ENCODE measurements at regions not wholly inside any gene's neighbourhood (a gene's known extent, or its start where the extent isn't known, plus 50 kb on each side); places are given as distances from the start of the nearest gene placed in this dataset.

DNA sequence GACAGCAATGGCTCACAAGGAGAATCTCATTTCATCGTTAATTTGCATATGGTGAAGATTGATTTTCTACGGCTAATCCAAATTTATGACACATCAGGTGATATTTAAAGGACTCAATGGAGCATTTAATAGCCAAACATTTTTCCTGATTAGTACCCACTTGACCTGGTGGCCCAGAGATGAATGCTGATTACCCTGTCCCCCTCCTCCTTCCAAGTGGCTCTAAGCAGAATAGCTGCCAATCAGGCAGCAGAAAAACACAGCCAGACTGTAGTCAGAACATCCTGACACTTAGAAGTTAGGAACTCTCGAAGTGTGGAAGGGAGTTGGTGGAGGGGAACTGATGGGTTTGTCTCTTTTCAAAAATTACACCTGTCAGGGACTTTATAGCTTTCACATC is 302.5 kb downstream of the ZNF621 start:
- Histone ChIP-seq H3K27ac (replicated peaks) (no peak overlapping the region), H3K27me3 (ENCODE audit: insufficient read depth, poor library complexity, severe bottlenecking) (peaks cover 1% of the 10 kb centered on the region), H3K4me3 (replicated peaks; ENCODE audit: insufficient read depth, low read length) (no peak overlapping the region)
- no peak for DNase-seq (ENCODE audit: low read depth in 1 of 2, low spot score in 1 of 2)
- no peak for TF ChIP-seq SPI1 (IDR thresholded peaks at IDR 0.05; ENCODE audit: borderline replicate concordance, low read depth)
- TF ChIP-seq, protein P1, sequence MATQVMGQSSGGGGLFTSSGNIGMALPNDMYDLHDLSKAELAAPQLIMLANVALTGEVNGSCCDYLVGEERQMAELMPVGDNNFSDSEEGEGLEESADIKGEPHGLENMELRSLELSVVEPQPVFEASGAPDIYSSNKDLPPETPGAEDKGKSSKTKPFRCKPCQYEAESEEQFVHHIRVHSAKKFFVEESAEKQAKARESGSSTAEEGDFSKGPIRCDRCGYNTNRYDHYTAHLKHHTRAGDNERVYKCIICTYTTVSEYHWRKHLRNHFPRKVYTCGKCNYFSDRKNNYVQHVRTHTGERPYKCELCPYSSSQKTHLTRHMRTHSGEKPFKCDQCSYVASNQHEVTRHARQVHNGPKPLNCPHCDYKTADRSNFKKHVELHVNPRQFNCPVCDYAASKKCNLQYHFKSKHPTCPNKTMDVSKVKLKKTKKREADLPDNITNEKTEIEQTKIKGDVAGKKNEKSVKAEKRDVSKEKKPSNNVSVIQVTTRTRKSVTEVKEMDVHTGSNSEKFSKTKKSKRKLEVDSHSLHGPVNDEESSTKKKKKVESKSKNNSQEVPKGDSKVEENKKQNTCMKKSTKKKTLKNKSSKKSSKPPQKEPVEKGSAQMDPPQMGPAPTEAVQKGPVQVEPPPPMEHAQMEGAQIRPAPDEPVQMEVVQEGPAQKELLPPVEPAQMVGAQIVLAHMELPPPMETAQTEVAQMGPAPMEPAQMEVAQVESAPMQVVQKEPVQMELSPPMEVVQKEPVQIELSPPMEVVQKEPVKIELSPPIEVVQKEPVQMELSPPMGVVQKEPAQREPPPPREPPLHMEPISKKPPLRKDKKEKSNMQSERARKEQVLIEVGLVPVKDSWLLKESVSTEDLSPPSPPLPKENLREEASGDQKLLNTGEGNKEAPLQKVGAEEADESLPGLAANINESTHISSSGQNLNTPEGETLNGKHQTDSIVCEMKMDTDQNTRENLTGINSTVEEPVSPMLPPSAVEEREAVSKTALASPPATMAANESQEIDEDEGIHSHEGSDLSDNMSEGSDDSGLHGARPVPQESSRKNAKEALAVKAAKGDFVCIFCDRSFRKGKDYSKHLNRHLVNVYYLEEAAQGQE (IDR thresholded peaks at IDR 0.05; ENCODE audit: insufficient replicate concordance, low read depth), result no peak
- TF ChIP-seq POLR2AphosphoS5 (IDR thresholded peaks at IDR 0.05; ENCODE audit: low read depth), result no peak
- TF ChIP-seq, protein P2, sequence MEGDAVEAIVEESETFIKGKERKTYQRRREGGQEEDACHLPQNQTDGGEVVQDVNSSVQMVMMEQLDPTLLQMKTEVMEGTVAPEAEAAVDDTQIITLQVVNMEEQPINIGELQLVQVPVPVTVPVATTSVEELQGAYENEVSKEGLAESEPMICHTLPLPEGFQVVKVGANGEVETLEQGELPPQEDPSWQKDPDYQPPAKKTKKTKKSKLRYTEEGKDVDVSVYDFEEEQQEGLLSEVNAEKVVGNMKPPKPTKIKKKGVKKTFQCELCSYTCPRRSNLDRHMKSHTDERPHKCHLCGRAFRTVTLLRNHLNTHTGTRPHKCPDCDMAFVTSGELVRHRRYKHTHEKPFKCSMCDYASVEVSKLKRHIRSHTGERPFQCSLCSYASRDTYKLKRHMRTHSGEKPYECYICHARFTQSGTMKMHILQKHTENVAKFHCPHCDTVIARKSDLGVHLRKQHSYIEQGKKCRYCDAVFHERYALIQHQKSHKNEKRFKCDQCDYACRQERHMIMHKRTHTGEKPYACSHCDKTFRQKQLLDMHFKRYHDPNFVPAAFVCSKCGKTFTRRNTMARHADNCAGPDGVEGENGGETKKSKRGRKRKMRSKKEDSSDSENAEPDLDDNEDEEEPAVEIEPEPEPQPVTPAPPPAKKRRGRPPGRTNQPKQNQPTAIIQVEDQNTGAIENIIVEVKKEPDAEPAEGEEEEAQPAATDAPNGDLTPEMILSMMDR (IDR thresholded peaks at IDR 0.05; ENCODE audit: insufficient read depth, low read length), result no peak
- TF ChIP-seq GABPA (IDR thresholded peaks at IDR 0.05; ENCODE audit: low read depth), result no peak

DNA sequence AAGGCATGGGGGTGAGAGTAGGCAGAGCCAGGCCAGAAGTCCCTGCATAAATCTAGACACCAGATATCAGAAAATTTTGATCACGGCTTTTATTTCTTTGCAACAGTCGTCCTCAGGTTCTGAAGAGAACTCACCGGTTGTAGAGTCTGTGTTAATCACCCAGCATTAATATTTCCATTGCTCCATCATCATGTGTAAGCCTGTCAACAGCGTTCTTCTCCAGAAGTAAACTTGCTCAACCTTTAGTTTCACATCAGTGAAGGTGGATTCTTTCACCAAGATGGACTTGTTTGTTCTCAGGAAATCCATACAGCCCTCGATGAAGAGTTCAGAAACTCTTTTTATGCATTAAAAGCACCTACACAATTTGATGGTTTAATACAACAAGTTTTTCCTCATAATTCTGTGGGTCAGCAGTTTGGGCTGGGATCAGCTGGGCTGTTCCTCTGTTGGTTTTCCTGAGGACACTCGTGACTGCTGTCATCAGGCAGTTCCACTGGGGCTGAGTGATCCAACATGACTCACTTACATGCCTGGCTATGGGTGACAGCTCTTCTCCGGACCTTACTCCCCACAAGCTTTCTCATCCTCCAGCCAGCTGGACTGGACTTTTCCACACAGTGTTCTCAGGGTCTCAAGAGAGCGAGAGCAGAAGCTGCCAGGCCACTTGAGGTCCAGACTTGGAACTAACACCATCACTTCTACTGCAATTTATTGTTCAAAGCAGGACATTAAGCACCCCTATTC is 303.4 kb downstream of the ZNF621 start:
- DNase-seq (ENCODE audit: low read depth in 1 of 2, low spot score in 1 of 2), result no peak
- Histone ChIP-seq H3K27ac (replicated peaks) (no peak overlapping the region), H3K27me3 (ENCODE audit: insufficient read depth, poor library complexity, severe bottlenecking) (peaks cover 2% of the 10 kb centered on the region), H3K4me3 (replicated peaks; ENCODE audit: insufficient read depth, low read length) (no peak overlapping the region)
- TF ChIP-seq POLR2AphosphoS5 (IDR thresholded peaks at IDR 0.05; ENCODE audit: low read depth), result no peak
- TF ChIP-seq GABPA (IDR thresholded peaks at IDR 0.05; ENCODE audit: low read depth), result no peak
- TF ChIP-seq, protein P1 (IDR thresholded peaks at IDR 0.05; ENCODE audit: insufficient replicate concordance, low read depth), result no peak
- TF ChIP-seq, protein P2 (IDR thresholded peaks at IDR 0.05; ENCODE audit: insufficient read depth, low read length), result no peak
- TF ChIP-seq SPI1 (IDR thresholded peaks at IDR 0.05; ENCODE audit: borderline replicate concordance, low read depth), result no peak

DNA sequence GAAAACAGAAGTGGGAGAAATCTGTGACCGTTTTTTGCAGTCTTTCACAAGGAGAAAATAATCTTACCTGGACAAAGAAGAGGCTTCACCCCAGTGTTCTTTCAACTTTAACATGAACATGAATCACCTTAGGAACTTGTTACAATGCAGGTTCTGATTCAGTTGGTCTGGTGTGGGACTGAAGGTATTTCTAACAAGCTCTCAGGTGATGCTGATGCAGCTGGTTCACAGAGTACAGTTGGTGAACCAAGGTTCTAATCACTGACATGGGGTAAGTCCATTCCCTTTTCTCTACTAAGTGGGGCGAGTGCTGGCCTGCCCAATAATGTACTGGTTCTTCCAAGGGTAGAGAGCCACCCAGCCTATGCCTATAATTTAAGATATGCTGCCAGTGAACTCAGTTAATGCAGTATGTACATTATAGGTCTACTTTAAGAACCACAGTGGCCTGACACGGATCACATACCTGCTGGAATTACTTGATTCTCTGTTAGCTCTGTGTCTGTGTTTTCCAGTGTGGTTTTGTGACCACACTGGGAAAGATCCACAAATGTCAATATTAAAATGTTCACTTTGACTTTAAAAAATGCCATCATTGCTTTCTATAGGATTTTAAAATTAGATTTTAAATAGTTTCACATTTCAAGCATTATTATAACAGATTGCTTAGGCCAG is 304.1 kb downstream of the ZNF621 start:
- TF ChIP-seq, protein P2 (IDR thresholded peaks at IDR 0.05; ENCODE audit: insufficient read depth, low read length), result no peak
- TF ChIP-seq, protein P1 (IDR thresholded peaks at IDR 0.05; ENCODE audit: insufficient replicate concordance, low read depth), result no peak
- TF ChIP-seq POLR2AphosphoS5 (IDR thresholded peaks at IDR 0.05; ENCODE audit: low read depth) (no peak), SPI1 (IDR thresholded peaks at IDR 0.05; ENCODE audit: borderline replicate concordance, low read depth) (no peak), GABPA (IDR thresholded peaks at IDR 0.05; ENCODE audit: low read depth) (no peak)
- DNase-seq (ENCODE audit: low read depth in 1 of 2, low spot score in 1 of 2), result no peak
- peaks cover 2% of the 10 kb centered on the region for H3K27me3 ChIP-seq (ENCODE audit: insufficient read depth, poor library complexity, severe bottlenecking)
- H3K4me3 ChIP-seq (replicated peaks; ENCODE audit: insufficient read depth, low read length), result no peak overlapping the region
- H3K27ac ChIP-seq (replicated peaks), result no peak overlapping the region
